ENCODE measurements at regions not wholly inside any gene's neighbourhood (a gene's known extent, or its start where the extent isn't known, plus 50 kb on each side); places are given as distances from the start of the nearest gene placed in this dataset.

- TF ChIP-seq CTCF (conservative IDR thresholded peaks at IDR 0.05; ENCODE audit: low read depth, low read length) (no peak), EZH2 (IDR thresholded peaks at IDR 0.05; ENCODE audit: low read length, unreplicated experiment) (no peak), EZH2phosphoT487 (IDR thresholded peaks at IDR 0.05; ENCODE audit: borderline replicate concordance, low read length) (no peak)
- Histone ChIP-seq H3K36me3 (ENCODE audit: low read depth, low read length) (no peaks in the 10 kb centered on the region), H3K9me3 (ENCODE audit: low read length) (peaks cover 38% of the 10 kb centered on the region), H4K20me1 (ENCODE audit: low read length) (no peaks in the 10 kb centered on the region), H3K4me1 (ENCODE audit: insufficient read depth, low read length) (no peaks in the 10 kb centered on the region), H2AFZ (ENCODE audit: low read length) (no peak overlapping the region), H3K27ac (ENCODE audit: low read length) (no peak overlapping the region), H3K9ac (ENCODE audit: low read length) (no peak overlapping the region), H3K4me2 (ENCODE audit: low read length) (no peak overlapping the region), H3K9me2 (replicated peaks; ENCODE audit: low read length) (no peaks in the 10 kb centered on the region), H3K4me3 (ENCODE audit: low read length) (no peak overlapping the region), H3K27me3 (ENCODE audit: low read length) (no peaks in the 10 kb centered on the region), H3K79me2 (ENCODE audit: low read length) (no peaks in the 10 kb centered on the region), H3F3A (ENCODE audit: low read length, unreplicated experiment) (no peaks in the 10 kb centered on the region)
- ATAC-seq = no peak
- ChIA-PET CTCF (no interaction called here), POLR2A (ENCODE audit: unreplicated experiment) (no interaction called here)
- intact Hi-C loops (cut with micrococcal nuclease) = no loop called here
- no TSS peak for BruUV-seq (replicated peaks)
- no peak for DNase-seq
Observed at GRCh38 chr14:25756876-25757275, 706.9 kb upstream of the STXBP6 start.

GRCh38 chr14:25753130-25753529 lies 703.2 kb upstream of the STXBP6 start:
- H3K79me2 ChIP-seq (ENCODE audit: low read length) = no peaks in the 10 kb centered on the region
- no peak overlapping the region for H3K4me2 ChIP-seq (ENCODE audit: low read length)
- intact Hi-C loops (cut with micrococcal nuclease) = no loop called here
- no TSS peak for BruUV-seq (replicated peaks)
- H3K9me3 ChIP-seq (ENCODE audit: low read length) = peaks cover 45% of the 10 kb centered on the region; the same call in 1 of the 2 replicates
- no peak overlapping the region for H3K9ac ChIP-seq (ENCODE audit: low read length)
- no peak for DNase-seq
- no peak overlapping the region for H2AFZ ChIP-seq (ENCODE audit: low read length)
- no peaks in the 10 kb centered on the region for H3K27me3 ChIP-seq (ENCODE audit: low read length)
- ChIA-PET POLR2A (ENCODE audit: unreplicated experiment) (no interaction called here), CTCF (no interaction called here)
- no peak overlapping the region for H3K4me3 ChIP-seq (ENCODE audit: low read length)
- H3K27ac ChIP-seq (ENCODE audit: low read length) = no peak overlapping the region
- H3K4me1 ChIP-seq (ENCODE audit: insufficient read depth, low read length) = no peaks in the 10 kb centered on the region
- H4K20me1 ChIP-seq (ENCODE audit: low read length) = no peaks in the 10 kb centered on the region
- no peak for ATAC-seq
- TF ChIP-seq EZH2phosphoT487 (IDR thresholded peaks at IDR 0.05; ENCODE audit: borderline replicate concordance, low read length) (no peak), CTCF (conservative IDR thresholded peaks at IDR 0.05; ENCODE audit: low read depth, low read length) (no peak), EZH2 (IDR thresholded peaks at IDR 0.05; ENCODE audit: low read length, unreplicated experiment) (no peak)
- H3K9me2 ChIP-seq (replicated peaks; ENCODE audit: low read length) = no peaks in the 10 kb centered on the region
- no peaks in the 10 kb centered on the region for H3K36me3 ChIP-seq (ENCODE audit: low read depth, low read length)
- H3F3A ChIP-seq (ENCODE audit: low read length, unreplicated experiment) = no peaks in the 10 kb centered on the region

- CTCF ChIA-PET = no interaction called here
- no peak overlapping the region for H2AFZ ChIP-seq (ENCODE audit: low read length)
- H3K27me3 ChIP-seq (ENCODE audit: low read length) = no peaks in the 10 kb centered on the region
- no peaks in the 10 kb centered on the region for H3K4me1 ChIP-seq (ENCODE audit: insufficient read depth, low read length)
- BruUV-seq (replicated peaks) = no TSS peak
- no peaks in the 10 kb centered on the region for H4K20me1 ChIP-seq (ENCODE audit: low read length)
- DNase-seq = no peak
- H3K4me2 ChIP-seq (ENCODE audit: low read length) = no peak overlapping the region
- no peak overlapping the region for H3K9ac ChIP-seq (ENCODE audit: low read length)
- no peaks in the 10 kb centered on the region for H3K9me2 ChIP-seq (replicated peaks; ENCODE audit: low read length)
- no peaks in the 10 kb centered on the region for H3K36me3 ChIP-seq (ENCODE audit: low read depth, low read length)
- intact Hi-C loops (cut with micrococcal nuclease) = no loop called here
- no peaks in the 10 kb centered on the region for H3K79me2 ChIP-seq (ENCODE audit: low read length)
- H3F3A ChIP-seq (ENCODE audit: low read length, unreplicated experiment) = no peaks in the 10 kb centered on the region
- no peak overlapping the region for H3K4me3 ChIP-seq (ENCODE audit: low read length)
- POLR2A ChIA-PET (ENCODE audit: unreplicated experiment) = no interaction called here
- no peak overlapping the region for H3K27ac ChIP-seq (ENCODE audit: low read length)
- TF ChIP-seq EZH2 (IDR thresholded peaks at IDR 0.05; ENCODE audit: low read length, unreplicated experiment) = no peak
- no peak for TF ChIP-seq CTCF (conservative IDR thresholded peaks at IDR 0.05; ENCODE audit: low read depth, low read length)
- TF ChIP-seq EZH2phosphoT487 (IDR thresholded peaks at IDR 0.05; ENCODE audit: borderline replicate concordance, low read length) = no peak
- peaks cover 57% of the 10 kb centered on the region for H3K9me3 ChIP-seq (ENCODE audit: low read length)
- ATAC-seq = no peak
Observed at GRCh38 chr14:25750436-25750835, 700.5 kb upstream of the STXBP6 start.
